ENCODE measurements at regions not wholly inside any gene's neighbourhood (a gene's known extent, or its start where the extent isn't known, plus 50 kb on each side); places are given as distances from the start of the nearest gene placed in this dataset.

DNA sequence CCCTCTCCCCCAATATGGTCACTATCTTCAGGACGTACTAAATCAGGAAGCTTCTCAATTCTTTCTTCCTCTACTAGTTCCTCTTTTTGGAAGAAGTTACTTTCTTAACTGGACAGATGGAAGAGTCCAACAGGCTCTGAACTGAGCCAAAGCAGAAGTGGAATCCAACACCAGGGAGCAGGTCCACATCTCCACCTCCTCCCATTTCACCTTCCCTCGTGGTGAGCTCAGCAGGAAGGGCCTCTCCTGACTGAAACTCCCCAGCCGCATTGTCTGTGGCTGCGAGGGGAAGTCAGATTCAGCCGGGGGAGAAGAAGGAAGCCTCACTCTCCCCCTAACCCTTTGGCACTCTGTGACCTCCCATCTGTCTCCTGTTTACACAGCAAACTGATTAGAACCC, 63.8 kb upstream of the UST start:
- Mint-ChIP-seq H3K4me3 (peak overlapping the region; percentile 58), H3K27me3 (no peaks in the 10 kb centered on the region), H3K36me3 (ENCODE audit: low read depth) (no peaks in the 10 kb centered on the region), H3K27ac (peak overlapping the region; percentile 84), H3K9me3 (no peaks in the 10 kb centered on the region), H3K4me1 (peaks cover 54% of the 10 kb centered on the region)
- DNase-seq (no peak), ATAC-seq (ENCODE audit: low read depth) (peak; percentile 51)
- POLR2A ChIA-PET, result interaction anchor here (0.7 to 1.6 kb wide), 3 partner anchors 9 to 76 kb away, joined by 3 to 5 read pairs (median 5); no protein-coding TSS in a partner anchor
- TF ChIP-seq, protein P1, sequence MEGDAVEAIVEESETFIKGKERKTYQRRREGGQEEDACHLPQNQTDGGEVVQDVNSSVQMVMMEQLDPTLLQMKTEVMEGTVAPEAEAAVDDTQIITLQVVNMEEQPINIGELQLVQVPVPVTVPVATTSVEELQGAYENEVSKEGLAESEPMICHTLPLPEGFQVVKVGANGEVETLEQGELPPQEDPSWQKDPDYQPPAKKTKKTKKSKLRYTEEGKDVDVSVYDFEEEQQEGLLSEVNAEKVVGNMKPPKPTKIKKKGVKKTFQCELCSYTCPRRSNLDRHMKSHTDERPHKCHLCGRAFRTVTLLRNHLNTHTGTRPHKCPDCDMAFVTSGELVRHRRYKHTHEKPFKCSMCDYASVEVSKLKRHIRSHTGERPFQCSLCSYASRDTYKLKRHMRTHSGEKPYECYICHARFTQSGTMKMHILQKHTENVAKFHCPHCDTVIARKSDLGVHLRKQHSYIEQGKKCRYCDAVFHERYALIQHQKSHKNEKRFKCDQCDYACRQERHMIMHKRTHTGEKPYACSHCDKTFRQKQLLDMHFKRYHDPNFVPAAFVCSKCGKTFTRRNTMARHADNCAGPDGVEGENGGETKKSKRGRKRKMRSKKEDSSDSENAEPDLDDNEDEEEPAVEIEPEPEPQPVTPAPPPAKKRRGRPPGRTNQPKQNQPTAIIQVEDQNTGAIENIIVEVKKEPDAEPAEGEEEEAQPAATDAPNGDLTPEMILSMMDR (IDR thresholded peaks at IDR 0.05), result no peak
- CTCF ChIA-PET, result interaction anchor here (1.2 kb wide), 1 partner anchor 105 kb away, joined by 3 read pairs; no protein-coding TSS in a partner anchor
- intact Hi-C loops (cut with micrococcal nuclease), result loop anchor here (5.0 kb wide), 1 partner anchor 36 kb away; no protein-coding TSS in a partner anchor

DNA sequence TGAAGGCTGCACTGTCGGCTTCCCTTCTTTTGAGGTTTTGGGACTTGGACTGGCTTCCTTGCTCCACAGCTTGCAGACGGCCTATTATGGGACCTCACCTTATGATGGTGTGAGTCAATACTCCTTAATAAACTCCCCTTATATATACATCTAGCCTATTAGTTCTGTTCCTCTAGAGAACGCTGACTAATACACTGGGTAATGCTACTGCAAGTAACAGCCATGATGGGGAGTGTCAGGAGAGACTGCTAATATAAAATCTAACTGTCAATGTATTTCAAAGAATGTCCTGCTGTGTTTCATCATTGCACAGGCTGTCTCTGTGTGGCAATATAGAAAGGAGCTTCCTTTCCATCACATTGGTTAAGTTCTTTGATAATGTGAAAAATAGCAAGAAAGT, 57.7 kb upstream of the UST start:
- Mint-ChIP-seq H3K4me3 (no peak overlapping the region), H3K27ac (no peak overlapping the region), H3K27me3 (no peaks in the 10 kb centered on the region), H3K4me1 (peaks cover 18% of the 10 kb centered on the region), H3K9me3 (no peaks in the 10 kb centered on the region), H3K36me3 (ENCODE audit: low read depth) (peaks cover 2% of the 10 kb centered on the region)
- no peak for DNase-seq
- POLR2A ChIA-PET, result no interaction called here
- ATAC-seq (ENCODE audit: low read depth), result no peak
- CTCF ChIA-PET, result no interaction called here
- intact Hi-C loops (cut with micrococcal nuclease), result no loop called here
- TF ChIP-seq, protein P1 (IDR thresholded peaks at IDR 0.05), result no peak

DNA sequence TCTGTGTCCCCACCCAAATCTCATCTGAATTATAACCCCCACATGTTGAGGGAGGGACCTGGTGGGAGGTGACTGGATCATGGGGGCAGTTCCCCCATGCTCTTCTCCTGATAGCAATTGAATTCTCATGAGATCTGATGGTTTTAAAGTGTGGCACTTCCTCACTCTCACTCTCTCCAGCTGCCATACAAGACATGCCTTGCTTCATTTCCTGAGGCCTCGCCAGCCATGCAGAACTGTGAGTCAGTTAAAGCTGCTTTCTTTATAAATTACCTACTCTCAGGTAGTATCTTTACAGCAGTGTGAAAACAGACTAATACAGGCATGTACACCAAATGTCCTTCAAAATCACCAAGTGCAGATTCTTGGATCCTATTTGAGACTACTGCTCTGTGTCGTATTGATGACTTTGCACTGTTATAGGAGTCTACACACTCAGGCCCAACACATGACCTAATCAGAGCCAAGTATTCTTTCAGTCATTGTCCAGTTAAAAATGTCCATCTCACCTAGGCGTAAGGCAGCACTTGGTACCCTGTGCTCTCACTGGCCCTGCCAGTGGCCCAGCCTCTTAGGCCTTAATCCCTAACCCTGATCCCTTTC, 52.8 kb upstream of the UST start:
- no peaks in the 10 kb centered on the region for H3K9me3 Mint-ChIP-seq
- TF ChIP-seq, protein P1 (IDR thresholded peaks at IDR 0.05), result no peak
- H3K36me3 Mint-ChIP-seq (ENCODE audit: low read depth), result peaks cover 2% of the 10 kb centered on the region

More for the DNA sequence above, 52.8 kb upstream of the UST start:
- Mint-ChIP-seq H3K4me3 (peak overlapping the region; percentile 62), H3K27ac (peak overlapping the region; percentile 90), H3K4me1 (peaks cover 27% of the 10 kb centered on the region), H3K27me3 (no peaks in the 10 kb centered on the region)
- CTCF ChIA-PET, result interaction anchor here (1.1 to 2.4 kb wide), 3 partner anchors 16 to 116 kb away, joined by 5 to 11 read pairs (median 7); no protein-coding TSS in a partner anchor
- peak; percentile 98 for ATAC-seq (ENCODE audit: low read depth)
- peak; percentile 33 for DNase-seq
- POLR2A ChIA-PET, result interaction anchor here (0.6 to 1.9 kb wide), 6 partner anchors 16 to 1589 kb away, joined by 3 to 14 read pairs (median 4); no protein-coding TSS in a partner anchor
- intact Hi-C loops (cut with micrococcal nuclease), result loop anchor here (1.0 to 5.0 kb wide), 2 partner anchors 16 to 37 kb away; no protein-coding TSS in a partner anchor

All from activated B cell treated with CpG ODN at 0.5 μM for 24 hours (primary cell).